Keratinocyte (primary cell): ENCODE measurements at regions not wholly inside any gene's neighbourhood (a gene's known extent, or its start where the extent isn't known, plus 50 kb on each side); places are given as distances from the start of the nearest gene placed in this dataset.

Experiments
- DNase-seq: peaks from one replicate; pipeline ENCODE4 v3.0.0-alpha.2; 2011; ENCODE audit warnings: low read depth, missing footprints, low spot score
- FAIRE-seq: peaks from 2 replicates; lab custom pipeline; 2011; peaks lifted over from hg19 to GRCh38; lab: Jason Lieb, UNC
- H2AFZ ChIP-seq: 2 replicates; pipeline ENCODE4 v1.6.0; 2012; ENCODE audit warnings: low read length, control low read depth, inconsistent platforms; ENCODE audit not compliant: control insufficient read depth
- H3K27ac ChIP-seq: 2 replicates; pipeline ENCODE4 v1.5.1; 2011; ENCODE audit warnings: low read length; ENCODE audit not compliant: control insufficient read depth, insufficient read depth
- H3K27me3 ChIP-seq: 3 replicates; pipeline ENCODE4 v1.6.0; 2011; ENCODE audit warnings: low read length; ENCODE audit not compliant: control insufficient read depth, insufficient read depth; ENCODE audit errors: extremely low read depth
- H3K36me3 ChIP-seq, 2 experiments: 2 replicates in 1 of 2; 3 replicates in 1 of 2; pipeline ENCODE4 v1.5.1; 2011; ENCODE audit warnings: low read length in 2 of 2, mild to moderate bottlenecking in 1 of 2; ENCODE audit not compliant: control insufficient read depth in 2 of 2, insufficient read depth in 2 of 2; ENCODE audit errors: extremely low read depth in 1 of 2
- H3K4me1 ChIP-seq: 3 replicates; pipeline ENCODE4 v1.5.1; 2011; ENCODE audit warnings: low read length; ENCODE audit not compliant: control insufficient read depth, insufficient read depth; ENCODE audit errors: extremely low read depth
- H3K4me2 ChIP-seq: 3 replicates; pipeline ENCODE4 v1.6.0; 2011; ENCODE audit warnings: low read depth, low read length; ENCODE audit not compliant: control insufficient read depth, insufficient read depth; ENCODE audit errors: extremely low read depth
- H3K4me3 ChIP-seq, 3 experiments: fragments of 200-600 bp in 1 of 3; sonication (generic) in 1 of 3; 2 replicates in 2 of 3; 3 replicates in 1 of 3; pipeline ENCODE4 v1.5.1; 2011 to 2016; ENCODE audit warnings: low read length in 3 of 3, mild to moderate bottlenecking in 3 of 3, control low read depth in 2 of 3, inconsistent platforms in 1 of 3, low read depth in 1 of 3, mixed read lengths in 1 of 3, mixed run types in 1 of 3, moderate library complexity in 1 of 3; ENCODE audit not compliant: control insufficient read depth in 2 of 3, insufficient read depth in 2 of 3; ENCODE audit errors: extremely low read depth in 1 of 3
- H3K79me2 ChIP-seq: 2 replicates; pipeline ENCODE4 v1.6.0; 2012; ENCODE audit warnings: low read length; ENCODE audit not compliant: control insufficient read depth, insufficient read depth
- H3K9ac ChIP-seq: 3 replicates; pipeline ENCODE4 v1.6.0; 2011; ENCODE audit warnings: low read length; ENCODE audit not compliant: control insufficient read depth, insufficient read depth; ENCODE audit errors: extremely low read depth
- H3K9me1 ChIP-seq: 3 replicates; pipeline ENCODE4 v1.6.0; 2011; ENCODE audit warnings: low read length; ENCODE audit not compliant: control insufficient read depth, insufficient read depth; ENCODE audit errors: extremely low read depth
- H3K9me3 ChIP-seq: 2 replicates; pipeline ENCODE4 v1.5.1; 2012; ENCODE audit warnings: low read depth, low read length; ENCODE audit not compliant: control insufficient read depth
- H4K20me1 ChIP-seq: 3 replicates; pipeline ENCODE4 v1.6.0; 2011; ENCODE audit warnings: low read length; ENCODE audit not compliant: control insufficient read depth, insufficient read depth; ENCODE audit errors: extremely low read depth
- EZH2 ChIP-seq: IDR thresholded peaks from one replicate; pipeline ENCODE4 v1.6.1; 2012; ENCODE audit warnings: inconsistent platforms, mild to moderate bottlenecking, low read length, moderate library complexity
- dilution Hi-C: fragments of 300-500 bp; cut with MboI; formaldehyde crosslinking; loops from one replicate; pipeline ENCODE4 v1.7.0; 2020; ENCODE audit warnings: low sequenced_read_pairs; ENCODE audit not compliant: extremely low pct_ligation_motif_present
- TF ChIP-seq, protein P1 (sequence below), 3 experiments: IDR thresholded peaks in 1 of 3; conservative IDR thresholded peaks in 1 of 3; optimal IDR thresholded peaks in 1 of 3; 2 replicates in 2 of 3; 3 replicates in 1 of 3; pipeline versions ENCODE3 to v1.5.1; 2011; ENCODE audit warnings: low read length in 3 of 3, mild to moderate bottlenecking in 3 of 3, moderate library complexity in 2 of 3, control low read depth in 1 of 3, inconsistent platforms in 1 of 3; ENCODE audit not compliant: insufficient read depth in 2 of 3; ENCODE audit errors: extremely low read depth in 1 of 3

DNA sequence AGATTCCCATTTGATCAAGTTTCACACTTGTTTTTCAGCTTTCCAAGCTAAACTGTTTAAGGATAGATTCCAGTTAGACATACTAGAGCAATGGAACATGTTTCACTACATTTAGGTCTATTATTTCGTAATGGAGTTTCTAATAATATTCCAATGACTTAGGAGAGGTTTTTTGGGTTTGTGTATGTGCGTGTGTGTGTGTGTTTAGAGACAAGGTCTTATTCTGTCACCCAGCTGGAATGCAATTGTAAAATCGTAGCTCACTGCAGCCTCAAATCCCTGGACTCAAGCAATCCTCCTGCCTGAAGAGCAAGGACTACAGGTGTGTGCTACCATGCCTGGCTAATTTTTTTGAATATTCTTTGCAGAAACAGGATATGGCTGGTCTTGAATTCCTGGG is 426.3 kb downstream of the ZFHX3 start:
- H3K9ac ChIP-seq, result no peak overlapping the region
- H3K4me2 ChIP-seq, result no peak overlapping the region
- H4K20me1 ChIP-seq, result no peaks in the 10 kb centered on the region
- dilution Hi-C loops, result no loop called here
- no peaks in the 10 kb centered on the region for H3K9me1 ChIP-seq
- no peak overlapping the region for H2AFZ ChIP-seq
- no peak overlapping the region for H3K4me3 ChIP-seq
- H3K27ac ChIP-seq, result no peak overlapping the region
- H3K9me3 ChIP-seq, result no peaks in the 10 kb centered on the region
- no peaks in the 10 kb centered on the region for H3K4me1 ChIP-seq
- DNase-seq (no peak), FAIRE-seq (no peak)
- H3K36me3 ChIP-seq, result no peaks in the 10 kb centered on the region
- no peaks in the 10 kb centered on the region for H3K27me3 ChIP-seq
- no peaks in the 10 kb centered on the region for H3K79me2 ChIP-seq
- TF ChIP-seq EZH2, result no peak
- TF ChIP-seq, protein P1, sequence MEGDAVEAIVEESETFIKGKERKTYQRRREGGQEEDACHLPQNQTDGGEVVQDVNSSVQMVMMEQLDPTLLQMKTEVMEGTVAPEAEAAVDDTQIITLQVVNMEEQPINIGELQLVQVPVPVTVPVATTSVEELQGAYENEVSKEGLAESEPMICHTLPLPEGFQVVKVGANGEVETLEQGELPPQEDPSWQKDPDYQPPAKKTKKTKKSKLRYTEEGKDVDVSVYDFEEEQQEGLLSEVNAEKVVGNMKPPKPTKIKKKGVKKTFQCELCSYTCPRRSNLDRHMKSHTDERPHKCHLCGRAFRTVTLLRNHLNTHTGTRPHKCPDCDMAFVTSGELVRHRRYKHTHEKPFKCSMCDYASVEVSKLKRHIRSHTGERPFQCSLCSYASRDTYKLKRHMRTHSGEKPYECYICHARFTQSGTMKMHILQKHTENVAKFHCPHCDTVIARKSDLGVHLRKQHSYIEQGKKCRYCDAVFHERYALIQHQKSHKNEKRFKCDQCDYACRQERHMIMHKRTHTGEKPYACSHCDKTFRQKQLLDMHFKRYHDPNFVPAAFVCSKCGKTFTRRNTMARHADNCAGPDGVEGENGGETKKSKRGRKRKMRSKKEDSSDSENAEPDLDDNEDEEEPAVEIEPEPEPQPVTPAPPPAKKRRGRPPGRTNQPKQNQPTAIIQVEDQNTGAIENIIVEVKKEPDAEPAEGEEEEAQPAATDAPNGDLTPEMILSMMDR (optimal IDR thresholded peaks at IDR 0.05 in 1 of 3, IDR thresholded peaks at IDR 0.05 in 1 of 3, conservative IDR thresholded peaks at IDR 0.05 in 1 of 3; ENCODE audit: extremely low read depth in 1 of 3, insufficient read depth in 2 of 3, low read length in 3 of 3), result no peak

DNA sequence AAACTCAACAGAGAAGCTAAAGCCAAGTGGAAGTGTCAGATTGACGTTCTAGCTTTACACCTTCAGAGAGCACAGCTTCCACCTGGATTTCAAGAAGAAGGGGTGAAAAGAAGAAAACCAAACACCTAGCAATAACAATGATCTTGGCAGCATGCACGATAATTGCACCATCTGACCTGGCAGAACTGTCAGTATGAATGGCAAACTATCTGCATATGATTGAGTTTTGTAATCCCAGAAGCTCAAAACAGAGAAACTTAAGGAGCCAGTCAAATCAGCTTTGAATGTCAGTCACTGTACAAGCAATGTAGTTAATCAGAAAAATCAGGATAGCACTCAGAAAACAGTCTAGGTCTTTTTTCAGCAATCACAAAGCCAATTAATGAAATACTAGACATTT is 427.1 kb downstream of the ZFHX3 start:
- H2AFZ ChIP-seq, result no peak overlapping the region
- H3K4me1 ChIP-seq, result no peaks in the 10 kb centered on the region
- H3K9me3 ChIP-seq, result no peaks in the 10 kb centered on the region
- H4K20me1 ChIP-seq, result no peaks in the 10 kb centered on the region
- H3K27ac ChIP-seq, result no peak overlapping the region
- no peak overlapping the region for H3K9ac ChIP-seq
- H3K4me3 ChIP-seq, result no peak overlapping the region
- no peaks in the 10 kb centered on the region for H3K27me3 ChIP-seq
- H3K4me2 ChIP-seq, result no peak overlapping the region
- H3K9me1 ChIP-seq, result no peaks in the 10 kb centered on the region
- TF ChIP-seq, protein P1 (optimal IDR thresholded peaks at IDR 0.05 in 1 of 3, IDR thresholded peaks at IDR 0.05 in 1 of 3, conservative IDR thresholded peaks at IDR 0.05 in 1 of 3; ENCODE audit: extremely low read depth in 1 of 3, insufficient read depth in 2 of 3, low read length in 3 of 3), result no peak
- TF ChIP-seq EZH2, result no peak
- DNase-seq (no peak), FAIRE-seq (no peak)
- dilution Hi-C loops, result no loop called here
- H3K36me3 ChIP-seq, result no peaks in the 10 kb centered on the region
- H3K79me2 ChIP-seq, result no peaks in the 10 kb centered on the region
